Sigmoid colon (tissue), 4 donors: ENCODE measurements at regions not wholly inside any gene's neighbourhood (a gene's known extent, or its start where the extent isn't known, plus 50 kb on each side); places are given as distances from the start of the nearest gene placed in this dataset.

ENCODE experiments used
- CTCF ChIP-seq, 4 experiments: fragments of 450-650 bp in 3 of 4; fragments of 200-600 bp in 1 of 4; IDR thresholded peaks; one replicate each; pipeline ENCODE4 v1.5.1; 2016 to 2019; ENCODE audit warnings: antibody characterized with exemption in 4 of 4, mild to moderate bottlenecking in 3 of 4, moderate library complexity in 2 of 4
- EP300 ChIP-seq, 4 donors: sonication (generic); formaldehyde crosslinking; IDR thresholded peaks; one replicate each; pipeline ENCODE4 v1.6.1; 2017; ENCODE audit warnings: antibody characterized with exemption in 4 of 4
- POLR2AphosphoS5 ChIP-seq, 4 donors: sonication (generic); formaldehyde crosslinking; IDR thresholded peaks; one replicate each; pipeline ENCODE4 v1.6.1; 2017; ENCODE audit warnings: antibody characterized with exemption in 4 of 4

GRCh38 chr14:101194373-101195308 lies 291.1 kb upstream of the RTL1 start:
- no peak for TF ChIP-seq CTCF (IDR thresholded peaks at IDR 0.05)
- TF ChIP-seq EP300 (IDR thresholded peaks at IDR 0.05), result no peak
- no peak for TF ChIP-seq POLR2AphosphoS5 (IDR thresholded peaks at IDR 0.05)
